ENCODE measurements at regions not wholly inside any gene's neighbourhood (a gene's known extent, or its start where the extent isn't known, plus 50 kb on each side); places are given as distances from the start of the nearest gene placed in this dataset.

GRCh38 chr9:115922444-115922843 is 231.1 kb upstream of the PAPPA start:
- Histone ChIP-seq H3K27me3 (ENCODE audit: insufficient read depth, low read length) (no peaks in the 10 kb centered on the region), H3K4me1 (ENCODE audit: control insufficient read depth, insufficient read depth, low read length, unreplicated experiment) (peaks cover 32% of the 10 kb centered on the region), H3K27ac (ENCODE audit: low read depth, low read length) (no peak overlapping the region), H3K36me3 (ENCODE audit: insufficient read depth, low read length) (no peaks in the 10 kb centered on the region), H2AFZ (ENCODE audit: low read length, unreplicated experiment) (no peak overlapping the region), H3K79me2 (ENCODE audit: control insufficient read depth, insufficient read depth, low read length, unreplicated experiment) (no peaks in the 10 kb centered on the region), H3K4me3 (ENCODE audit: low read depth, low read length) (no peak overlapping the region)

- H3K27me3 ChIP-seq (ENCODE audit: insufficient read depth, low read length) = no peaks in the 10 kb centered on the region
- H3K4me3 ChIP-seq (ENCODE audit: low read depth, low read length) = peak overlapping the region; percentile 2; the same call in 1 of the 2 replicates
- H2AFZ ChIP-seq (ENCODE audit: low read length, unreplicated experiment) = no peak overlapping the region
- peaks cover 32% of the 10 kb centered on the region for H3K4me1 ChIP-seq (ENCODE audit: control insufficient read depth, insufficient read depth, low read length, unreplicated experiment)
- peak overlapping the region; percentile 84 for H3K27ac ChIP-seq (ENCODE audit: low read depth, low read length)
- no peaks in the 10 kb centered on the region for H3K79me2 ChIP-seq (ENCODE audit: control insufficient read depth, insufficient read depth, low read length, unreplicated experiment)
- H3K36me3 ChIP-seq (ENCODE audit: insufficient read depth, low read length) = no peaks in the 10 kb centered on the region
Measured at GRCh38 chr9:115923410-115923809, 230.2 kb upstream of the PAPPA start.

GRCh38 chr9:115923903-115924668 is 229.5 kb upstream of the PAPPA start:
- H3K4me1 ChIP-seq (ENCODE audit: control insufficient read depth, insufficient read depth, low read length, unreplicated experiment) = peaks cover 32% of the 10 kb centered on the region
- no peaks in the 10 kb centered on the region for H3K36me3 ChIP-seq (ENCODE audit: insufficient read depth, low read length)
- no peaks in the 10 kb centered on the region for H3K27me3 ChIP-seq (ENCODE audit: insufficient read depth, low read length)
- H2AFZ ChIP-seq (ENCODE audit: low read length, unreplicated experiment) = no peak overlapping the region
- H3K27ac ChIP-seq (ENCODE audit: low read depth, low read length) = peak overlapping the region; percentile 84
- peak overlapping the region; percentile 2; the same call in 1 of the 2 replicates for H3K4me3 ChIP-seq (ENCODE audit: low read depth, low read length)
- H3K79me2 ChIP-seq (ENCODE audit: control insufficient read depth, insufficient read depth, low read length, unreplicated experiment) = no peaks in the 10 kb centered on the region

GRCh38 chr9:115924669-115924987 is 229.0 kb upstream of the PAPPA start:
- Histone ChIP-seq H3K36me3 (ENCODE audit: insufficient read depth, low read length) (no peaks in the 10 kb centered on the region), H3K79me2 (ENCODE audit: control insufficient read depth, insufficient read depth, low read length, unreplicated experiment) (no peaks in the 10 kb centered on the region), H3K27ac (ENCODE audit: low read depth, low read length) (peak overlapping the region; percentile 84), H3K4me3 (ENCODE audit: low read depth, low read length) (no peak overlapping the region), H3K27me3 (ENCODE audit: insufficient read depth, low read length) (no peaks in the 10 kb centered on the region), H2AFZ (ENCODE audit: low read length, unreplicated experiment) (no peak overlapping the region), H3K4me1 (ENCODE audit: control insufficient read depth, insufficient read depth, low read length, unreplicated experiment) (peaks cover 32% of the 10 kb centered on the region)

- peaks cover 35% of the 10 kb centered on the region for H3K4me1 ChIP-seq (ENCODE audit: control insufficient read depth, insufficient read depth, low read length, unreplicated experiment)
- H3K36me3 ChIP-seq (ENCODE audit: insufficient read depth, low read length) = no peaks in the 10 kb centered on the region
- H3K27ac ChIP-seq (ENCODE audit: low read depth, low read length) = no peak overlapping the region
- H3K27me3 ChIP-seq (ENCODE audit: insufficient read depth, low read length) = no peaks in the 10 kb centered on the region
- H3K79me2 ChIP-seq (ENCODE audit: control insufficient read depth, insufficient read depth, low read length, unreplicated experiment) = no peaks in the 10 kb centered on the region
- H2AFZ ChIP-seq (ENCODE audit: low read length, unreplicated experiment) = no peak overlapping the region
- H3K4me3 ChIP-seq (ENCODE audit: low read depth, low read length) = no peak overlapping the region
Measured at GRCh38 chr9:115925424-115925823, 228.2 kb upstream of the PAPPA start.

- H3K27ac ChIP-seq (ENCODE audit: low read depth, low read length) = no peak overlapping the region
- no peak overlapping the region for H2AFZ ChIP-seq (ENCODE audit: low read length, unreplicated experiment)
- no peaks in the 10 kb centered on the region for H3K36me3 ChIP-seq (ENCODE audit: insufficient read depth, low read length)
Measured at GRCh38 chr9:115930472-115930871, 223.1 kb upstream of the PAPPA start.

GRCh38 chr9:115938479-115938878 is 215.1 kb upstream of the PAPPA start:
- H3K4me3 ChIP-seq (ENCODE audit: low read depth, low read length) = no peak overlapping the region
- no peaks in the 10 kb centered on the region for H3K27me3 ChIP-seq (ENCODE audit: insufficient read depth, low read length)
- no peak overlapping the region for H2AFZ ChIP-seq (ENCODE audit: low read length, unreplicated experiment)
- peaks cover 53% of the 10 kb centered on the region for H3K4me1 ChIP-seq (ENCODE audit: control insufficient read depth, insufficient read depth, low read length, unreplicated experiment)
- peak overlapping the region; percentile 99 for H3K27ac ChIP-seq (ENCODE audit: low read depth, low read length)
- no peaks in the 10 kb centered on the region for H3K79me2 ChIP-seq (ENCODE audit: control insufficient read depth, insufficient read depth, low read length, unreplicated experiment)
- H3K36me3 ChIP-seq (ENCODE audit: insufficient read depth, low read length) = no peaks in the 10 kb centered on the region

More at GRCh38 chr9:115930472-115930871, 223.1 kb upstream of the PAPPA start:
- no peaks in the 10 kb centered on the region for H3K27me3 ChIP-seq (ENCODE audit: insufficient read depth, low read length)
- H3K79me2 ChIP-seq (ENCODE audit: control insufficient read depth, insufficient read depth, low read length, unreplicated experiment) = no peaks in the 10 kb centered on the region
- H3K4me1 ChIP-seq (ENCODE audit: control insufficient read depth, insufficient read depth, low read length, unreplicated experiment) = peaks cover 7% of the 10 kb centered on the region
- H3K4me3 ChIP-seq (ENCODE audit: low read depth, low read length) = no peak overlapping the region

- Histone ChIP-seq H2AFZ (ENCODE audit: low read length, unreplicated experiment) (no peak overlapping the region), H3K36me3 (ENCODE audit: insufficient read depth, low read length) (no peaks in the 10 kb centered on the region), H3K4me1 (ENCODE audit: control insufficient read depth, insufficient read depth, low read length, unreplicated experiment) (peaks cover 61% of the 10 kb centered on the region), H3K79me2 (ENCODE audit: control insufficient read depth, insufficient read depth, low read length, unreplicated experiment) (no peaks in the 10 kb centered on the region), H3K27me3 (ENCODE audit: insufficient read depth, low read length) (no peaks in the 10 kb centered on the region), H3K27ac (ENCODE audit: low read depth, low read length) (peak overlapping the region; percentile 99), H3K4me3 (ENCODE audit: low read depth, low read length) (peak overlapping the region; percentile 54)
Measured at GRCh38 chr9:115939065-115939765, 214.4 kb upstream of the PAPPA start.

GRCh38 chr9:115941561-115942315 is 211.9 kb upstream of the PAPPA start:
- H2AFZ ChIP-seq (ENCODE audit: low read length, unreplicated experiment) = no peak overlapping the region

GRCh38 chr9:115943431-115944165 is 210.0 kb upstream of the PAPPA start:
- no peak overlapping the region for H2AFZ ChIP-seq (ENCODE audit: low read length, unreplicated experiment)
- H3K79me2 ChIP-seq (ENCODE audit: control insufficient read depth, insufficient read depth, low read length, unreplicated experiment) = no peaks in the 10 kb centered on the region
- H3K27me3 ChIP-seq (ENCODE audit: insufficient read depth, low read length) = no peaks in the 10 kb centered on the region
- H3K4me3 ChIP-seq (ENCODE audit: low read depth, low read length) = no peak overlapping the region
- no peaks in the 10 kb centered on the region for H3K36me3 ChIP-seq (ENCODE audit: insufficient read depth, low read length)
- peak overlapping the region; percentile 99 for H3K27ac ChIP-seq (ENCODE audit: low read depth, low read length)
- peaks cover 71% of the 10 kb centered on the region for H3K4me1 ChIP-seq (ENCODE audit: control insufficient read depth, insufficient read depth, low read length, unreplicated experiment)

More at GRCh38 chr9:115941561-115942315, 211.9 kb upstream of the PAPPA start:
- H3K79me2 ChIP-seq (ENCODE audit: control insufficient read depth, insufficient read depth, low read length, unreplicated experiment) = no peaks in the 10 kb centered on the region
- peak overlapping the region; percentile 19; the same call in 1 of the 2 replicates for H3K4me3 ChIP-seq (ENCODE audit: low read depth, low read length)
- peak overlapping the region; percentile 99 for H3K27ac ChIP-seq (ENCODE audit: low read depth, low read length)
- peaks cover 79% of the 10 kb centered on the region for H3K4me1 ChIP-seq (ENCODE audit: control insufficient read depth, insufficient read depth, low read length, unreplicated experiment)
- H3K36me3 ChIP-seq (ENCODE audit: insufficient read depth, low read length) = no peaks in the 10 kb centered on the region
- H3K27me3 ChIP-seq (ENCODE audit: insufficient read depth, low read length) = no peaks in the 10 kb centered on the region
